ENCODE measurements at regions not wholly inside any gene's neighbourhood (a gene's known extent, or its start where the extent isn't known, plus 50 kb on each side); places are given as distances from the start of the nearest gene placed in this dataset.

DNA sequence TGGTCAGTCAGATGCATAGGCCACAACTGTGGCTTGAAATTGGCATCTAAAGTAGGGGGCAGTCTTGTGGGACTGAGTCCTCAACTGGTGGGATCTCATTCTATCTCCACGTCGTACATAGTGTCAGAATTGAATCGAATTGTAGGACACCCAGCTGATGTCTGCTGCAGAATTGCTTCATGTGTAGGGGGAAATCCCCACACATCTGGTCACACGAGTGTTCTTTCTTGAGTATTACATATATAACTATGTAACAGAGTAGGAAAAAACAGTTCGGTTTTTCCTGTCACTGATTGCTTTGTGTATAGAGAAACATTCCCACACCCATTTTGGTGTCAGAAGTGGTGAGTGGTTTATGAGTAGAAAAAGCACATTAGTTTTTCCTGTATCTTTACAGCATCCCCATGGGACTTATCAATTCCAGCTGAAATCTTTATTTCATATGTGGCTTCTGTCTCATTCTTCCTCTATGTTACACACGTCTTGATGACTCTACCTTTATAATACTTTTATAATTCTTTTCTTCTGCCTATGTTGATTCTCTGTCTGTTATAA lies 79.4 kb upstream of the PCGF5 start:
- no peak for TF ChIP-seq ZFX (IDR thresholded peaks at IDR 0.05; ENCODE audit: borderline replicate concordance)
- TF ChIP-seq, protein P1, sequence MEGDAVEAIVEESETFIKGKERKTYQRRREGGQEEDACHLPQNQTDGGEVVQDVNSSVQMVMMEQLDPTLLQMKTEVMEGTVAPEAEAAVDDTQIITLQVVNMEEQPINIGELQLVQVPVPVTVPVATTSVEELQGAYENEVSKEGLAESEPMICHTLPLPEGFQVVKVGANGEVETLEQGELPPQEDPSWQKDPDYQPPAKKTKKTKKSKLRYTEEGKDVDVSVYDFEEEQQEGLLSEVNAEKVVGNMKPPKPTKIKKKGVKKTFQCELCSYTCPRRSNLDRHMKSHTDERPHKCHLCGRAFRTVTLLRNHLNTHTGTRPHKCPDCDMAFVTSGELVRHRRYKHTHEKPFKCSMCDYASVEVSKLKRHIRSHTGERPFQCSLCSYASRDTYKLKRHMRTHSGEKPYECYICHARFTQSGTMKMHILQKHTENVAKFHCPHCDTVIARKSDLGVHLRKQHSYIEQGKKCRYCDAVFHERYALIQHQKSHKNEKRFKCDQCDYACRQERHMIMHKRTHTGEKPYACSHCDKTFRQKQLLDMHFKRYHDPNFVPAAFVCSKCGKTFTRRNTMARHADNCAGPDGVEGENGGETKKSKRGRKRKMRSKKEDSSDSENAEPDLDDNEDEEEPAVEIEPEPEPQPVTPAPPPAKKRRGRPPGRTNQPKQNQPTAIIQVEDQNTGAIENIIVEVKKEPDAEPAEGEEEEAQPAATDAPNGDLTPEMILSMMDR (IDR thresholded peaks at IDR 0.05): no peak
- no peak overlapping the region for H3K27ac ChIP-seq

DNA sequence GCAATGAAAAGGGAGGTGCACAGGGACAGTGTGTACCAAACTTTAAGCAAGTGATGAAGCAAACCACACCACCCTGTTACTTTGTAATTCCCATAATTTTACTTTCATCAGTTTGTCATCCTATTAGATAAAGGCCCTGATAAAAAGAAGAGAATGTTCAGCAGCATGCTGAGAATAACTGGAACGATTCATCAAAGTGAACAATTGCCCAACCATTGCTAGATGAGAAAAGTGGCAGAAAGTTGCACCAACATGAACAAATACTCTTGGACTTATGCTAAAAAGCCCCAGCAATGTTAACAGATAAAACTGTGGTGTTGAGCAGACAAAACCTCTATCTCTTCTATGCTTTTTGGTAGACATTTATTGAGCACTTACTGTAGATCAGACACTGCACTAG lies 75.5 kb upstream of the PCGF5 start:
- H3K27ac ChIP-seq: no peak overlapping the region
- no peak for TF ChIP-seq ZFX (IDR thresholded peaks at IDR 0.05; ENCODE audit: borderline replicate concordance)
- TF ChIP-seq, protein P1 (IDR thresholded peaks at IDR 0.05): no peak

DNA sequence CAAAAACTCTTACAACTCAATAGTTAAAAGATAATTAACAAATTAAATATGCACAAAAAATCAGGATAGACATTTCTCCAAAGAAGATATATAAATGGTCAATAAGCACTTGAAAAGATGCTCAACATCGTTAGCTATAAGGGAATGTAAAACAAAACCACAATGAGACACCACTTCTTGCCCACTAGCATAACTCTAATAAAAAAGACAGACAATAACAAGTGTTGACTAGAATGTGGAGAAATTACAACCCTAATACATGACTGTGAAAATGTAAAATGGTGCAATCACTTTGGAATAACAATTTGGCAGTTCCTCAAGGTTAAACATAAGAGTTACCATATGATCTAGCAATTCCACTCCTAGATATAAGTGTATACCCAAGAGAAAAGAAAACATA lies 74.3 kb upstream of the PCGF5 start:
- no peak for TF ChIP-seq ZFX (IDR thresholded peaks at IDR 0.05; ENCODE audit: borderline replicate concordance)
- TF ChIP-seq, protein P1 (IDR thresholded peaks at IDR 0.05): no peak
- no peak overlapping the region for H3K27ac ChIP-seq

DNA sequence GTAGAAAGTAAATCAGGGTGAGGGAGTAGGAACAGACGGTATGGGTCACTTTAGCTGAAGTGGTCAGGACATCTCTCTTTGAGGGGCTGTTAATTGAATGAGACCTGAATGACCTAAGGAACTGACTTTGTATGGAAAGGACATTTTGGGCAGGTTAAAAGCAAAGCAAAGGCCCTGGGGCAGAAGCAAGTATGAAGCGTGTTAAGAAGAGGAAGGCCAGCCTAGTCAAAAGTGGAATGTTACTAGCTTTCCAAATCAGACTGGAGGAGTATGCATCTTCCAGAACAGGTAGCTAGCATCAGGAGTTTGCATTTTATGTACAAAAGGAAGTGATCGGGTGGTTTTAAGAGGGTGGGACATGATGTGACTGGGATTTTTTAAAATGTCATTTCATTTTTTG lies 70.9 kb upstream of the PCGF5 start:
- H3K27ac ChIP-seq: no peak overlapping the region
- TF ChIP-seq, protein P1 (IDR thresholded peaks at IDR 0.05): no peak
- no peak for TF ChIP-seq ZFX (IDR thresholded peaks at IDR 0.05; ENCODE audit: borderline replicate concordance)

DNA sequence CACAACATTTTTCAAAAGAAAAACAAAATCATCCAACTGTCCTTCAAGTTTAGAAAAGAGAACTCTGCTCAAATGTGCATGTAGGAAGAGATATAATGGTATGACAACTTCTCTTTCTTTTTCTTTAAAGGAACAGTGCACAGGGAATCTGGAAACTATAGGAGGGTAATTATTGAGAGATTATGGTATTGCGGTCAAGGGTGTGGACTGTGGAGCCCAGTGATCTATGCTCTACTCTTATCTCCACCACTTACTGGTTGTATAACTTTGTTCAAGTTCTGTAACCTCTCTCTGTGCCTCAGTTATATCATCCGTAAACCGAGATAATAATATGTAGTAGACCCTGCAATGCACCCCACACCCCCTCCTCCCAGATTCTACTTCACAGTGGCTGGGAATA lies 69.8 kb upstream of the PCGF5 start:
- H3K27ac ChIP-seq: no peak overlapping the region
- TF ChIP-seq, protein P1 (IDR thresholded peaks at IDR 0.05): no peak
- TF ChIP-seq ZFX (IDR thresholded peaks at IDR 0.05; ENCODE audit: borderline replicate concordance): no peak

DNA sequence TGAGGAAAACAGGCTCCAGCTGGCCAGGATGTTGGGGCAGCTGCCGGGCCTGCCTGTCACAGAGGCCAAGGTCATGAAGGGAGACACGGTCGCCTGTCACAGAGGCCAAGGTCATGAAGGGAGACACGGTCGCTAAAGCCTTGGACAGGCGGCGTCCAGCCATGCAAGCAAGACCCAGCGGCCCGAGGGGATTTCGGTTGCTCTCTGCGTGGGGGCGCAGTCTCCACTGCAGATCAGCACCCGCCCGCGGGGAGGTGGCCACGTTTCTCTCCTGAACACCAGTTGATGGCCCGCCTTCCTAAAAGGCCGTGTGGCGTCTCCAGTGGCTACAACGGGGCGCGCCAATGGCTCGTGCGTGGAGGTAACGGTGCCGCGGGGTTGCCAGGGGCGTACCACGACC lies 67.0 kb upstream of the PCGF5 start:
- H3K27ac ChIP-seq: no peak overlapping the region
- TF ChIP-seq, protein P1 (IDR thresholded peaks at IDR 0.05): no peak
- TF ChIP-seq ZFX (IDR thresholded peaks at IDR 0.05; ENCODE audit: borderline replicate concordance): no peak

DNA sequence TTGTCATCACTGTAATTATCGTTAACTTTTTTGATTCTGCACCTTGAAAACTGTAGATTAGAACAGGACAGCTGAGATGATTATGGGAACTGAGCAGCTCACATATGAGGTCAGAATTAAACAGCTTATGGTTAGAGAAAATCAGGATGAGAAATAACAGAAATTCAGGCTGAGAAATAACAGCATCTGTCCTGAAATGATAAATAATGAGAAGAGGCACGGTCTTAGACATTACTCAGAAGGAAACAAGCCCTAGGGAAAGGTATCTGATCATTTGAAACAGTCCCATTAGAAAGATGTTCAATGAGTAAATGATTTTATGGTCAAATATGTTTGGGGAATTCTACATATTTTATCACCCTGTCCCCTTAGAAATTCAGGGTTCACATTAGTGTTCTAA lies 65.6 kb upstream of the PCGF5 start:
- TF ChIP-seq ZFX (IDR thresholded peaks at IDR 0.05; ENCODE audit: borderline replicate concordance): no peak
- TF ChIP-seq, protein P1 (IDR thresholded peaks at IDR 0.05): no peak
- no peak overlapping the region for H3K27ac ChIP-seq
